ENCODE measurements at regions not wholly inside any gene's neighbourhood (a gene's known extent, or its start where the extent isn't known, plus 50 kb on each side); places are given as distances from the start of the nearest gene placed in this dataset.

GRCh38 chr13:58566176-58566575 lies 934.6 kb downstream of the PCDH17 start:
- Histone ChIP-seq H2BK20ac (ENCODE audit: low read depth, low read length, poor library complexity, severe bottlenecking) (no peak overlapping the region), H2BK5ac (ENCODE audit: insufficient read length, low read length) (no peak overlapping the region), H2AK5ac (ENCODE audit: insufficient read length, low read length) (no peak overlapping the region), H2BK15ac (ENCODE audit: low read depth, low read length) (no peak overlapping the region), H3K9me3 (ENCODE audit: control insufficient read depth, low read depth, low read length) (no peaks in the 10 kb centered on the region), H3K79me2 (ENCODE audit: insufficient read depth, low read length) (no peaks in the 10 kb centered on the region), H4K20me1 (ENCODE audit: control insufficient read depth, insufficient read depth, insufficient read length) (no peaks in the 10 kb centered on the region), H3K56ac (ENCODE audit: insufficient read length, low read depth, low read length) (no peak overlapping the region), H3K4me1 (ENCODE audit: insufficient read depth, low read length) (no peaks in the 10 kb centered on the region), H3K27me3 (ENCODE audit: insufficient read depth, low read length) (no peaks in the 10 kb centered on the region), H3K4me2 (ENCODE audit: insufficient read depth, insufficient read length, low read length) (no peak overlapping the region), H3K79me1 (ENCODE audit: insufficient read depth, low read depth, low read length, poor library complexity, severe bottlenecking) (no peaks in the 10 kb centered on the region), H3K4ac (ENCODE audit: low read depth, low read length) (no peak overlapping the region), H3K14ac (ENCODE audit: insufficient read depth, low read length) (no peak overlapping the region), H2BK12ac (ENCODE audit: insufficient read length, low read depth, low read length) (no peak overlapping the region), H2BK120ac (ENCODE audit: low read depth, low read length, poor library complexity, severe bottlenecking) (no peak overlapping the region), H2AFZ (ENCODE audit: low read length) (no peak overlapping the region), H3K23me2 (ENCODE audit: insufficient read length, low read depth, low read length, poor library complexity, severe bottlenecking) (no peaks in the 10 kb centered on the region), H3K9ac (ENCODE audit: extremely low read depth, insufficient read length, low read length) (no peak overlapping the region), H4K5ac (ENCODE audit: insufficient read length, low read depth, low read length) (no peak overlapping the region), H3K18ac (ENCODE audit: insufficient read length, low read depth, low read length) (no peak overlapping the region), H3T11ph (ENCODE audit: low read length) (no peak overlapping the region), H4K8ac (replicated peaks; ENCODE audit: insufficient read length, low read depth, low read length) (no peak overlapping the region), H4K91ac (ENCODE audit: insufficient read length, low read depth, low read length) (no peak overlapping the region), H3K27ac (ENCODE audit: insufficient read length, low read depth, low read length) (no peak overlapping the region), H3K23ac (ENCODE audit: insufficient read length, low read depth, low read length) (no peak overlapping the region)
- no CpG with 5 or more reads among the region's 3 CpGs for WGBS (ENCODE audit: extremely low coverage, insufficient read length, low lambda C conversion rate)
- no peak for DNase-seq
- H3K4me3 Mint-ChIP-seq: no peak overlapping the region
- H3K27me3 Mint-ChIP-seq (ENCODE audit: low read depth): no peaks in the 10 kb centered on the region
- H3K27ac Mint-ChIP-seq: no peak overlapping the region
- no peak for TF ChIP-seq CTCF (conservative IDR thresholded peaks at IDR 0.05)
- no peaks in the 10 kb centered on the region; a peak in 2 of 7 replicates for H3K36me3 Mint-ChIP-seq (ENCODE audit: insufficient read depth in 1 of 3, low read depth in 3 of 3)
- peaks cover 2 to 3% of the 10 kb centered on the region in 2 experiments; a peak in 2 of 5 replicates for H3K9me3 Mint-ChIP-seq
- no peaks in the 10 kb centered on the region for H3K4me1 Mint-ChIP-seq
